Liver (tissue), 3 donors: ENCODE measurements at regions not wholly inside any gene's neighbourhood (a gene's known extent, or its start where the extent isn't known, plus 50 kb on each side); places are given as distances from the start of the nearest gene placed in this dataset.

Experiments
- ATF3 ChIP-seq: IDR thresholded peaks from 2 replicates; pipeline ENCODE4 v1.6.1; 2016; ENCODE audit warnings: antibody characterized with exemption
- CTCF ChIP-seq: fragments of 150-350 bp; IDR thresholded peaks from 2 replicates; pipeline ENCODE4 v1.5.1; 2017; ENCODE audit warnings: improper control_type of control experiment, low read depth, low read length; ENCODE audit not compliant: missing input control
- EGR1 ChIP-seq, 2 donors: IDR thresholded peaks; 2 replicates each; pipeline ENCODE4 v1.6.1; 2016 to 2018; ENCODE audit warnings: antibody characterized with exemption in 2 of 2, low read depth in 2 of 2
- FOXA1 ChIP-seq: IDR thresholded peaks from 2 replicates; pipeline ENCODE4 v1.6.1; 2016; ENCODE audit warnings: antibody characterized with exemption
- GABPA ChIP-seq, 2 donors: IDR thresholded peaks in 1 of 2; conservative IDR thresholded peaks in 1 of 2; 2 replicates each; pipeline ENCODE4 v1.6.1; 2016; ENCODE audit warnings: antibody characterized with exemption in 2 of 2, mild to moderate bottlenecking in 1 of 2, moderate library complexity in 1 of 2
- JUND ChIP-seq, 2 donors: IDR thresholded peaks; 2 replicates each; pipeline ENCODE4 v1.6.1; 2016; ENCODE audit warnings: antibody characterized with exemption in 2 of 2
- MAX ChIP-seq: IDR thresholded peaks from 2 replicates; pipeline ENCODE4 v1.6.1; 2016; ENCODE audit warnings: antibody characterized with exemption
- RAD21 ChIP-seq, 2 donors: IDR thresholded peaks; 2 replicates each; pipeline ENCODE4 v1.6.1; 2016; ENCODE audit warnings: antibody characterized with exemption in 2 of 2, mild to moderate bottlenecking in 2 of 2
- REST ChIP-seq: IDR thresholded peaks from 2 replicates; pipeline ENCODE4 v1.6.1; 2016; ENCODE audit warnings: antibody characterized with exemption, mild to moderate bottlenecking
- TAF1 ChIP-seq: conservative IDR thresholded peaks from 2 replicates; pipeline ENCODE4 v1.6.1; 2016; ENCODE audit warnings: antibody characterized with exemption, mild to moderate bottlenecking
- YY1 ChIP-seq: IDR thresholded peaks from 2 replicates; pipeline ENCODE4 v1.6.1; 2016; ENCODE audit warnings: antibody characterized with exemption, mild to moderate bottlenecking
- ZBTB33 ChIP-seq: IDR thresholded peaks from 2 replicates; pipeline ENCODE4 v1.6.1; 2016; ENCODE audit warnings: antibody characterized with exemption
- donor health status: healthy.
- donor health status: healthy.

- no peak for TF ChIP-seq CTCF
- TF ChIP-seq YY1: no peak
- no peak for TF ChIP-seq TAF1
- no peak for TF ChIP-seq REST
- no peak for TF ChIP-seq RAD21 (IDR thresholded peaks at IDR 0.05)
- TF ChIP-seq GABPA (IDR thresholded peaks at IDR 0.05 in 1 of 2, conservative IDR thresholded peaks at IDR 0.05 in 1 of 2): no peak
- no peak for TF ChIP-seq EGR1 (IDR thresholded peaks at IDR 0.05; ENCODE audit: low read depth in 2 of 2)
- TF ChIP-seq JUND (IDR thresholded peaks at IDR 0.05): no peak
- TF ChIP-seq MAX: no peak
- TF ChIP-seq FOXA1: no peak
- TF ChIP-seq ATF3: no peak
- TF ChIP-seq ZBTB33: no peak
Measured at GRCh38 chrX:113287761-113288160, 447.1 kb upstream of the AMOT start.
